GM12892 (cell line): ENCODE measurements at regions not wholly inside any gene's neighbourhood (a gene's known extent, or its start where the extent isn't known, plus 50 kb on each side); places are given as distances from the start of the nearest gene placed in this dataset.

Source experiments
- POLR2A ChIP-seq: IDR thresholded peaks from 2 replicates; pipeline ENCODE4 v1.6.1; 2011; ENCODE audit warnings: low read depth, low read length, control low read depth
- POLR2AphosphoS5 ChIP-seq: IDR thresholded peaks from 2 replicates; pipeline ENCODE4 v1.6.1; 2011; ENCODE audit warnings: low read depth, low read length, control low read depth
- TAF1 ChIP-seq: IDR thresholded peaks from 2 replicates; pipeline ENCODE4 v1.6.1; 2011; ENCODE audit warnings: low read depth, mild to moderate bottlenecking, control low read depth, low read length, borderline replicate concordance

GRCh38 chr17:77774182-77774581, 184.3 kb upstream of the TNRC6C start:
- TF ChIP-seq POLR2A: no peak
- no peak for TF ChIP-seq POLR2AphosphoS5
- TF ChIP-seq TAF1: no peak
